Neural cell (in vitro differentiated cells): ENCODE measurements at regions not wholly inside any gene's neighbourhood (a gene's known extent, or its start where the extent isn't known, plus 50 kb on each side); places are given as distances from the start of the nearest gene placed in this dataset.

Experiments
- POLR2AphosphoS5 ChIP-seq: IDR thresholded peaks from 2 replicates; pipeline ENCODE4 v1.6.1; 2012
- TF ChIP-seq, protein P1 (sequence below): fragments of 450-650 bp; IDR thresholded peaks from 2 replicates; pipeline ENCODE4 v1.5.1; 2014; ENCODE audit warnings: antibody characterized with exemption, mild to moderate bottlenecking, moderate library complexity; ENCODE audit not compliant: poor library complexity, severe bottlenecking

- TF ChIP-seq, protein P1, sequence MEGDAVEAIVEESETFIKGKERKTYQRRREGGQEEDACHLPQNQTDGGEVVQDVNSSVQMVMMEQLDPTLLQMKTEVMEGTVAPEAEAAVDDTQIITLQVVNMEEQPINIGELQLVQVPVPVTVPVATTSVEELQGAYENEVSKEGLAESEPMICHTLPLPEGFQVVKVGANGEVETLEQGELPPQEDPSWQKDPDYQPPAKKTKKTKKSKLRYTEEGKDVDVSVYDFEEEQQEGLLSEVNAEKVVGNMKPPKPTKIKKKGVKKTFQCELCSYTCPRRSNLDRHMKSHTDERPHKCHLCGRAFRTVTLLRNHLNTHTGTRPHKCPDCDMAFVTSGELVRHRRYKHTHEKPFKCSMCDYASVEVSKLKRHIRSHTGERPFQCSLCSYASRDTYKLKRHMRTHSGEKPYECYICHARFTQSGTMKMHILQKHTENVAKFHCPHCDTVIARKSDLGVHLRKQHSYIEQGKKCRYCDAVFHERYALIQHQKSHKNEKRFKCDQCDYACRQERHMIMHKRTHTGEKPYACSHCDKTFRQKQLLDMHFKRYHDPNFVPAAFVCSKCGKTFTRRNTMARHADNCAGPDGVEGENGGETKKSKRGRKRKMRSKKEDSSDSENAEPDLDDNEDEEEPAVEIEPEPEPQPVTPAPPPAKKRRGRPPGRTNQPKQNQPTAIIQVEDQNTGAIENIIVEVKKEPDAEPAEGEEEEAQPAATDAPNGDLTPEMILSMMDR: no peak
- TF ChIP-seq POLR2AphosphoS5: no peak
Measured at GRCh38 chr6:2476376-2476775, 231.0 kb upstream of the GMDS start.
